ENCODE measurements at regions not wholly inside any gene's neighbourhood (a gene's known extent, or its start where the extent isn't known, plus 50 kb on each side); places are given as distances from the start of the nearest gene placed in this dataset.

- TF ChIP-seq TAF1 (IDR thresholded peaks at IDR 0.05; ENCODE audit: borderline replicate concordance, insufficient read depth, low read length), result no peak
- TF ChIP-seq FOXP2 (optimal IDR thresholded peaks at IDR 0.05; ENCODE audit: borderline replicate concordance, extremely low read depth, extremely low read length, insufficient read depth), result no peak
- no peak for TF ChIP-seq REST (IDR thresholded peaks at IDR 0.05; ENCODE audit: insufficient read depth in 1 of 2, low read depth in 2 of 2, low read length in 2 of 2)
- TF ChIP-seq POLR2AphosphoS5 (IDR thresholded peaks at IDR 0.05; ENCODE audit: low read depth, low read length), result no peak
- TF ChIP-seq SIN3A (IDR thresholded peaks at IDR 0.05; ENCODE audit: borderline replicate concordance, insufficient read depth, low read length), result no peak
Observed at GRCh38 chr15:94667109-94667508, 435.7 kb downstream of the MCTP2 start.

DNA sequence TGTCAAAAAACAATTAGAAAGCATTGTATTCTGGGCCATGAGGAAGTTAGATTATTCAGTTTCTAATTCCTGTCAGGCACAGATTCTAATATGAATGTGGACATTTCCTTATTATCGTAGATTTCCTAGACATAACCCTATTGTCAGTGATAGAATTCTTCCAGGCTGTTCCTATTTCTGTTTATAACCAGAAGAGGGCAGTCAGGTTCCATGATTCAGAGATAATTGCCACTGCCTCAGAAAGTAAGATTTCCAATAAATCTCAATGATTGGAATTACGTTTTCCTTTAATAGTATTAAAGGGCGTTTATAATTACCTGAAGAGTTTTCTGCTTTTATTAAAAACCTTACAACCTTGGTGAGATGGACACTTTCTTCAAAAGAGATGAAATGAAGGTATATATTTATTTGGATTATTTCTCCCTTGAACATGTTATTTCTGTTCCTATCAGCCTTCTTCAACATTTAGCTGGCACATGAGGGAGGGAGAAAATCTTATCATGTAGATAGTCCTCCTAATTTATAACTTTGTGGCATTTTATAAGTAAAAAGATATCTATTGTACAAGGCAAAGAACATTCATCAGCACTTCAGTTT is 439.2 kb downstream of the MCTP2 start:
- TF ChIP-seq SIN3A (IDR thresholded peaks at IDR 0.05; ENCODE audit: borderline replicate concordance, insufficient read depth, low read length), result no peak
- TF ChIP-seq POLR2AphosphoS5 (IDR thresholded peaks at IDR 0.05; ENCODE audit: low read depth, low read length), result no peak
- TF ChIP-seq REST (IDR thresholded peaks at IDR 0.05; ENCODE audit: insufficient read depth in 1 of 2, low read depth in 2 of 2, low read length in 2 of 2), result no peak
- TF ChIP-seq TAF1 (IDR thresholded peaks at IDR 0.05; ENCODE audit: borderline replicate concordance, insufficient read depth, low read length), result no peak
- TF ChIP-seq FOXP2 (optimal IDR thresholded peaks at IDR 0.05; ENCODE audit: borderline replicate concordance, extremely low read depth, extremely low read length, insufficient read depth), result no peak

- TF ChIP-seq REST (IDR thresholded peaks at IDR 0.05; ENCODE audit: insufficient read depth in 1 of 2, low read depth in 2 of 2, low read length in 2 of 2) (no peak), POLR2AphosphoS5 (IDR thresholded peaks at IDR 0.05; ENCODE audit: low read depth, low read length) (no peak), SIN3A (IDR thresholded peaks at IDR 0.05; ENCODE audit: borderline replicate concordance, insufficient read depth, low read length) (no peak), FOXP2 (optimal IDR thresholded peaks at IDR 0.05; ENCODE audit: borderline replicate concordance, extremely low read depth, extremely low read length, insufficient read depth) (no peak), TAF1 (IDR thresholded peaks at IDR 0.05; ENCODE audit: borderline replicate concordance, insufficient read depth, low read length) (no peak)
Observed at GRCh38 chr15:94671858-94672532, 440.6 kb downstream of the MCTP2 start.

- no peak for TF ChIP-seq TAF1 (IDR thresholded peaks at IDR 0.05; ENCODE audit: borderline replicate concordance, insufficient read depth, low read length)
- TF ChIP-seq FOXP2 (optimal IDR thresholded peaks at IDR 0.05; ENCODE audit: borderline replicate concordance, extremely low read depth, extremely low read length, insufficient read depth), result no peak
- no peak for TF ChIP-seq POLR2AphosphoS5 (IDR thresholded peaks at IDR 0.05; ENCODE audit: low read depth, low read length)
- TF ChIP-seq REST (IDR thresholded peaks at IDR 0.05; ENCODE audit: insufficient read depth in 1 of 2, low read depth in 2 of 2, low read length in 2 of 2), result no peak
- TF ChIP-seq SIN3A (IDR thresholded peaks at IDR 0.05; ENCODE audit: borderline replicate concordance, insufficient read depth, low read length), result no peak
Observed at GRCh38 chr15:94673801-94674200, 442.4 kb downstream of the MCTP2 start.

All from PFSK-1 (cell line).